Hepatic stellate cell (primary cell): ENCODE measurements at regions not wholly inside any gene's neighbourhood (a gene's known extent, or its start where the extent isn't known, plus 50 kb on each side); places are given as distances from the start of the nearest gene placed in this dataset.

Experiments used
- DNase-seq: peaks from one replicate; pipeline ENCODE4 v3.0.0; 2011; ENCODE audit warnings: low spot score

- no peak for DNase-seq
Measured at GRCh38 chr11:101211407-101211975, 81.9 kb upstream of the PGR start.

- DNase-seq = no peak
Measured at GRCh38 chr11:101202614-101203013, 73.0 kb upstream of the PGR start.

- no peak for DNase-seq
Measured at GRCh38 chr11:101199416-101199815, 69.8 kb upstream of the PGR start.

GRCh38 chr11:101195294-101195693, 65.7 kb upstream of the PGR start:
- DNase-seq = no peak

GRCh38 chr11:101188801-101189200, 59.2 kb upstream of the PGR start:
- DNase-seq = no peak

- DNase-seq = no peak
Measured at GRCh38 chr11:101188173-101188572, 58.6 kb upstream of the PGR start.

- DNase-seq = no peak
Measured at GRCh38 chr11:101187748-101188147, 58.1 kb upstream of the PGR start.

- no peak for DNase-seq
Measured at GRCh38 chr11:101185985-101186384, 56.4 kb upstream of the PGR start.

- no peak for DNase-seq
Measured at GRCh38 chr11:101182467-101182866, 52.9 kb upstream of the PGR start.

- DNase-seq = no peak
Measured at GRCh38 chr11:101180481-101180880, 50.9 kb upstream of the PGR start.
